Upper lobe of left lung (tissue), 6 donors: ENCODE measurements at regions not wholly inside any gene's neighbourhood (a gene's known extent, or its start where the extent isn't known, plus 50 kb on each side); places are given as distances from the start of the nearest gene placed in this dataset.

Experiments used
- ATAC-seq, 2 donors: fragments of 200-7000 bp; cut with Tn5 transposase; one replicate each; pipeline ENCODE4 v1.9.1; 2022; ENCODE audit warnings: mild to moderate bottlenecking in 2 of 2, moderate library complexity in 2 of 2; ENCODE audit not compliant: low FRiP score in 2 of 2
- DNase-seq, 2 donors: peaks; one replicate each; pipeline ENCODE4 v3.0.0-alpha.2; 2019 to 2020
- H3K27ac ChIP-seq, 4 donors: fragments of 200-600 bp; sonication (generic); one replicate each; pipeline ENCODE4 v1.5.1; 2016 to 2019
- H3K27me3 ChIP-seq, 4 donors: fragments of 200-600 bp; sonication (generic); one replicate each; pipeline ENCODE4 v1.5.1; 2017 to 2019
- H3K36me3 ChIP-seq, 4 donors: fragments of 200-600 bp; sonication (generic); one replicate each; pipeline ENCODE4 v1.5.1; 2016 to 2019
- H3K4me1 ChIP-seq, 4 donors: fragments of 200-600 bp; sonication (generic); one replicate each; pipeline ENCODE4 v1.5.1; 2018 to 2019
- H3K4me3 ChIP-seq, 4 donors: fragments of 200-600 bp; sonication (generic); one replicate each; pipeline ENCODE4 v1.5.1; 2017 to 2019; ENCODE audit warnings: mild to moderate bottlenecking in 2 of 4, moderate library complexity in 1 of 4
- H3K9me3 ChIP-seq, 4 donors: fragments of 200-600 bp; sonication (generic); one replicate each; pipeline ENCODE4 v1.5.1; 2018 to 2019
- EP300 ChIP-seq, 4 donors: sonication (generic); formaldehyde crosslinking; IDR thresholded peaks; one replicate each; pipeline ENCODE4 v1.5.1; 2017; ENCODE audit warnings: antibody characterized with exemption in 4 of 4, control low read depth in 2 of 4
- POLR2A ChIP-seq, 4 donors: fragments of 450-650 bp; IDR thresholded peaks; one replicate each; pipeline ENCODE4 v1.5.1; 2016 to 2017; ENCODE audit warnings: antibody characterized with exemption in 4 of 4, mild to moderate bottlenecking in 2 of 4
- POLR2AphosphoS5 ChIP-seq, 2 donors: sonication (generic); formaldehyde crosslinking; IDR thresholded peaks; one replicate each; pipeline ENCODE4 v1.5.1; 2017; ENCODE audit warnings: antibody characterized with exemption in 2 of 2
- WGBS, 2 donors: methylation state at CpG; one replicate each; pipeline ENCODE4 v1.1.5; 2017 to 2018; 5-methylcytosine and 5-hydroxymethylcytosine counted together
- TF ChIP-seq, protein P1 (sequence below), 6 experiments: fragments of 450-650 bp in 4 of 6; fragments of 200-600 bp in 2 of 6; sonication (generic) in 2 of 6; IDR thresholded peaks; one replicate each; pipeline ENCODE4 v1.5.1; 2016 to 2019; ENCODE audit warnings: antibody characterized with exemption in 6 of 6
- donor health status: DM: no; HTN: no; CAD: no; lungs with moderate emphysema.
- donor health status: DM: no; HTN: yes; CAD: no; lungs with severe emphysema.

- no peaks in the 10 kb centered on the region for H3K4me1 ChIP-seq
- DNase-seq: no peak
- H3K9me3 ChIP-seq: no peaks in the 10 kb centered on the region
- no peaks in the 10 kb centered on the region for H3K27me3 ChIP-seq
- ATAC-seq: no peak
- H3K36me3 ChIP-seq: no peaks in the 10 kb centered on the region
- no peak overlapping the region for H3K4me3 ChIP-seq
- WGBS, 2 donors: 80 to 90% methylated on average over 5 of the region's 5 CpGs
- H3K27ac ChIP-seq: no peak overlapping the region
- TF ChIP-seq, protein P1, sequence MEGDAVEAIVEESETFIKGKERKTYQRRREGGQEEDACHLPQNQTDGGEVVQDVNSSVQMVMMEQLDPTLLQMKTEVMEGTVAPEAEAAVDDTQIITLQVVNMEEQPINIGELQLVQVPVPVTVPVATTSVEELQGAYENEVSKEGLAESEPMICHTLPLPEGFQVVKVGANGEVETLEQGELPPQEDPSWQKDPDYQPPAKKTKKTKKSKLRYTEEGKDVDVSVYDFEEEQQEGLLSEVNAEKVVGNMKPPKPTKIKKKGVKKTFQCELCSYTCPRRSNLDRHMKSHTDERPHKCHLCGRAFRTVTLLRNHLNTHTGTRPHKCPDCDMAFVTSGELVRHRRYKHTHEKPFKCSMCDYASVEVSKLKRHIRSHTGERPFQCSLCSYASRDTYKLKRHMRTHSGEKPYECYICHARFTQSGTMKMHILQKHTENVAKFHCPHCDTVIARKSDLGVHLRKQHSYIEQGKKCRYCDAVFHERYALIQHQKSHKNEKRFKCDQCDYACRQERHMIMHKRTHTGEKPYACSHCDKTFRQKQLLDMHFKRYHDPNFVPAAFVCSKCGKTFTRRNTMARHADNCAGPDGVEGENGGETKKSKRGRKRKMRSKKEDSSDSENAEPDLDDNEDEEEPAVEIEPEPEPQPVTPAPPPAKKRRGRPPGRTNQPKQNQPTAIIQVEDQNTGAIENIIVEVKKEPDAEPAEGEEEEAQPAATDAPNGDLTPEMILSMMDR (IDR thresholded peaks at IDR 0.05): no peak
- no peak for TF ChIP-seq POLR2AphosphoS5 (IDR thresholded peaks at IDR 0.05)
These were observed 175.2 kb upstream of the ZC3H12A start for GRCh38 chr1:37299216-37299615.

GRCh38 chr1:37303884-37304574 is 170.4 kb upstream of the ZC3H12A start:
- DNase-seq (no peak), ATAC-seq (no peak)
- H3K4me3 ChIP-seq: no peak overlapping the region
- H3K27me3 ChIP-seq: no peaks in the 10 kb centered on the region
- H3K27ac ChIP-seq: no peak overlapping the region
- H3K36me3 ChIP-seq: no peaks in the 10 kb centered on the region
- 51 to 60% methylated on average over 3 of the region's 3 CpGs for WGBS, 2 donors
- no peaks in the 10 kb centered on the region for H3K9me3 ChIP-seq
- H3K4me1 ChIP-seq: no peaks in the 10 kb centered on the region
- TF ChIP-seq, protein P1 (IDR thresholded peaks at IDR 0.05): no peak
- TF ChIP-seq POLR2A (IDR thresholded peaks at IDR 0.05): no peak
- TF ChIP-seq EP300 (IDR thresholded peaks at IDR 0.05): no peak
- no peak for TF ChIP-seq POLR2AphosphoS5 (IDR thresholded peaks at IDR 0.05)

- WGBS, 2 donors: 93% methylated on average over 1 of the region's 1 CpG; no CpG with 5 or more reads in 1 of the 2 donors
- TF ChIP-seq POLR2A (IDR thresholded peaks at IDR 0.05) (no peak), POLR2AphosphoS5 (IDR thresholded peaks at IDR 0.05) (no peak), EP300 (IDR thresholded peaks at IDR 0.05) (no peak)
- TF ChIP-seq, protein P1 (IDR thresholded peaks at IDR 0.05): no peak
- Histone ChIP-seq H3K4me1 (no peaks in the 10 kb centered on the region), H3K9me3 (no peaks in the 10 kb centered on the region), H3K36me3 (no peaks in the 10 kb centered on the region), H3K4me3 (no peak overlapping the region), H3K27ac (no peak overlapping the region), H3K27me3 (no peaks in the 10 kb centered on the region)
- ATAC-seq: no peak
- DNase-seq: no peak
These were observed 169.3 kb upstream of the ZC3H12A start for GRCh38 chr1:37305108-37305507.

- Histone ChIP-seq H3K4me3 (no peak overlapping the region), H3K4me1 (no peaks in the 10 kb centered on the region), H3K9me3 (no peaks in the 10 kb centered on the region), H3K27me3 (no peaks in the 10 kb centered on the region), H3K27ac (no peak overlapping the region), H3K36me3 (no peaks in the 10 kb centered on the region)
- ATAC-seq (no peak), DNase-seq (no peak)
- 49 to 66% methylated on average over 6 to 7 of the region's 7 CpGs for WGBS, 2 donors
- TF ChIP-seq EP300 (IDR thresholded peaks at IDR 0.05) (no peak), POLR2AphosphoS5 (IDR thresholded peaks at IDR 0.05) (no peak), POLR2A (IDR thresholded peaks at IDR 0.05) (no peak)
- TF ChIP-seq, protein P1 (IDR thresholded peaks at IDR 0.05): no peak
These were observed 168.5 kb upstream of the ZC3H12A start for GRCh38 chr1:37305841-37306240.

GRCh38 chr1:37306461-37306860 is 167.9 kb upstream of the ZC3H12A start:
- DNase-seq (no peak), ATAC-seq (no peak)
- TF ChIP-seq EP300 (IDR thresholded peaks at IDR 0.05): no peak
- TF ChIP-seq POLR2A (IDR thresholded peaks at IDR 0.05): no peak
- TF ChIP-seq, protein P1 (IDR thresholded peaks at IDR 0.05): no peak
- TF ChIP-seq POLR2AphosphoS5 (IDR thresholded peaks at IDR 0.05): no peak
- no peak overlapping the region for H3K4me3 ChIP-seq
- no peaks in the 10 kb centered on the region for H3K4me1 ChIP-seq
- H3K27ac ChIP-seq: no peak overlapping the region
- WGBS, 2 donors: 73 to 88% methylated on average over 3 to 4 of the region's 4 CpGs
- H3K9me3 ChIP-seq: no peaks in the 10 kb centered on the region
- H3K27me3 ChIP-seq: no peaks in the 10 kb centered on the region
- no peaks in the 10 kb centered on the region for H3K36me3 ChIP-seq
